ENCODE measurements at regions not wholly inside any gene's neighbourhood (a gene's known extent, or its start where the extent isn't known, plus 50 kb on each side); places are given as distances from the start of the nearest gene placed in this dataset.
"Not testable (repeated sequence)": the region's sequence is repeated elsewhere in the genome, so short reads cannot be mapped to it uniquely, and the experiment has no call there.

DNA sequence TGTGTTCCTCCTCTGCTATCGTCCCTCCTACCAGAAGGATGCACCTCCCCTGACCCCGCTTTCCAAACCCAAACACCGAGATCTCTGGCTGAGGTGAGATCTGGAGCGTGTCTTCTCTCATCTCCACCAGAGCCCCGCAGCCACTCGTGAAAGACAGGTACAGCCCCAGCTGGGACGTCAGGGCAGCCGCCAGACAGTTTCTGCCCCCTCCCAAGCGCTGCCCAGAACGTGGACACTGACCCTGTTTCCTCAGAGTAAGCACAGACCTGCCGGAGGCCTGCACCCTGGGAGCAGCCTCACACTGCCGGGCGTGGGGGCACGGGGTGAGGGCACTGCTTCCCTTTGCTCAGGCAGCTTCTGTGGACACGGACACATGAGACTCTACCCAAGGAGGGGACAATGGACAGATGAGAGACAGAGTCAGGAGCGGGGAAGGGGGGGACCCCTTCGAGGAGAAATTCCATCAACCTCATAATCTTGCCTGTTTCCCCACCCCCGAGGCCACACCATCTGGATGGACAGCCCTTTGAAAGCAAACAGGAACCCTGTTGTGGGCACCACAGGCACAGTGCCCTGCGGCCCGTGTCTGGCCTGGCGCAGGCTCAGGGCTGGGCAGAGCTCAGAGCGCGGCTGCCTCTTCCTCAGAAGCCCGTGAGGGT lies 210.6 kb downstream of the DLL1 start:
- no peak for DNase-seq

DNA sequence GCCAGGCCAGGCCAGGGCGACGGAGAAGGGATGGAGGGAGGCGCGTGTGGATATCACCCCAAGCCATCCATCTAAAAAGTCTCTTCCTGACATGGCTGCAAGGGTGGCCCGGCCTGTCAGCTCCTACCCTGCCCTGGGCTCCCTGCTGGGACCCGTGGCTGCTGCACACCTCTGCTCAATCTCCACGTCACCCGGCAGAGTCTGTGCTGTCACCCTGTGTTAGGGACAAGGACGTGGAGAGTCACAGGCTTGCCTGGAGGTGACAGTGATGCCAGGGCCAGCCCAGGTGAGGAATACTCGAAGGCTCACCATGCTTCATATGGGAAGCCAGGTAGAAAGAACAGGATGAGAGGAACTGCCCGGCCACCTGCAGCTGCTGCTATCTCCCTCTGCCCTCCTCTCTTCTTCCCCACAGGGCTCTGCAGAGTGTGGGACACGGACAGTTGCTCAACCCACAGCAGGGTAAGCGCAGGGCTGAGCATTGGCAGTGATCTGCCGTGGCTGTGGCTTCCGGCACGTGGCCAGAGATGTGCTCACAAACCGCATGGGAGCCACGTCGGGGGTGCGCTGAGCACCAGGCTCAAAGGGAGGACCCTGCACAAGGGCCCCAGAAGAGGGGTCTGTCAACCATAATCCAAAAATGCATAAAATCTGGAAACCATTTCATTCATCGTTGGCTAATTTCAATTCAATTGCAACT lies 214.3 kb downstream of the DLL1 start:
- DNase-seq: no peak

DNA sequence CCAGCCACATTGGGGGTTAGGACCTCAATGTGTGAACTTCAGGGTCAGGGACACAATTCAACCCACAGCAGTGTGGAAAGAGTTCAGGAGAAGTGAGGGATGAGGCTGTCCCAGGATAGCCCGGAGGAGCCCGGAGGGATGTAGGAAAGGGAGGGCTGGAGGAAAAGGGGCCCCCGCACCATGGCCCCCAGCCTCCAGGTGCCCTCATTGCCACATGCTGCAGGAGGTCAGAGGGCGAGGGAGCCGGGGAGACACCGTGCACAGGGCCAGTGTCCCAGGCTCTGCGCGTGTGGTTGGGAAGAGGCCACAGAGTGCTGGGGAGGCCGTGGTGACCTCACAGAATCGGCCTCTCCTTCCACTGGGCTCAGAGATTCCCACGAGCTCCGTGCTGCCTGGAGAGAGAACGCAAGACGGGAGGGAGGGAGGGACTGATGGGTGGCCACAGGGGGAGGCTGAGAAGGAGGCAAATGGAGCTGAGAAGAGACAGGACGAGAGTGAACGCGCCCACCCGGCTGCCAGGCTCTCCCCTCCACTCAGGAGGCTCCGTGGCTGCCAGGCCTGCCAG lies 215.1 kb downstream of the DLL1 start:
- no peak for DNase-seq

DNA sequence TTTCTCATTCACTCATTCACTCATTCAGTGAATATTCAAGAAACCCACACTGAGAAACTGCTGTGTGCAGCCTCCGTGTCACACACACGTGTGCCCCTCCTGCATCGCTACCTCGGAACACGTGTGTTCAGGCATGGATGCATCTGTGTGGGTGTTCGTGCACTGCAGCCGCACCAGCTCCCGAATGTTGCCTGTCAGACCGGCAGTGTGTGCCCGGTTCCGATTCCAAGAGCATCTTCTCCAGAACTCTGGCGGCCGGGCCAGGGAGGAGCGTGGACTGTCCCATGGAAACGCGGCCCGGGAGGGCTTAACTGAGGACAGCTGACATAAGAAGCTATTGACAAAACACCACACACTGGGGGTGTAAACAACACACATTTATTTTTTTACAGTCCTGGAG lies 216.0 kb downstream of the DLL1 start:
- no peak for DNase-seq

DNA sequence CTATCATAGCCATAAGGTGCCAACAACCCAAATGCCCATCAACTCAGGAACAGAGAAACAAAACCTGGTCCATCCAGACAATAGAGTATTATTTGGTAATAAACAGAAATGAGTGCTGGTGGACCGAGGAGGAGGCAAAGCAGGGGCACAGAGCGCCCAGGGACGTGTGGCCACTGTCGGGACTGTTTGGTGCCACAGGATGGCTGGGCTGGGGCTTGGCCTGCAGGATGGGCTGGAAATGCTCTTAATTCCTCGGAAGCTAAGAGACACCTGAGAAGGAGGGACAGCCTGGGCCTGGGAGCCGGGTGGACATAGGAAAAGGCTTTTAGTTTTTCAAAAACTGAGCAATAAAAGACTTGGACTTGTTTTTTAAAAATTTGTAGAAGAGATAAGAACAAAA lies 216.4 kb downstream of the DLL1 start:
- no peak for DNase-seq

DNA sequence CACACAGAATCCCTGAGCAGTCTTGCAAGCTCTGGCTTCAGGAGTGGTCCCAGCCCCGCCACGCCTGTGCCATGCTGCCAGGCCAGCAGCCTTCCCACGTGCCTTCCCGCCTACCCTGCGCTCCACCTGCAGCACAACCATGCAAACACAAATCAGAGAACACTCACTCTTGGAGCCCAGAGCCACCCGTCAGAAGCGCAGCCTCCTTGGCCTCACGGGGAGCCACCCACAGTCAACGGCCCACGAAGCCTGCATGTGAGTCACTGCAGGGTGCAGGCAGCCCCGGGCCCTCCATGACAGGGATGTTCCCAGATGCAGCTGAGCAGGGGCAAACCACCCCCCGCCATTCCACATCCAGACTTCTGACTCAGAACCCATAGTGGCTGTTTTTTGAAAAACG lies 217.0 kb downstream of the DLL1 start:
- no peak for DNase-seq

DNA sequence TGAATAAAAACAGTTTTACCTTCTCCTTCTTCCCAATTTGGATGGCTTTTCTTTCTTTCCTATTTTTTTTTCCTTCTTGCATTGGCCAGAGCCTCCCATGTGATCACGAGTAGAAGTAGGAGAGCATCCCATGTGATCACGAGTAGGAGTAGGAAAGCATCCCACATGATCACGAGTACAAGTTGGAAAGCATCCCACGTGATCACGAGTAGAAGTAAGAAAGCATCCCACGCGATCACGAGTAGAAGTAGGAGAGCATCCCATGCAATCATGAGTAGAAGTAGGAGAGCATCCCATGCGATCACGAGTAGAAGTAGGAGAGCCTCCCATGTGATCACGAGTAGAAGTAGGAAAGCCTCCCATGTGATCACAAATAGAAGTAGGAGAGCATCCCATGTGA lies 218.6 kb downstream of the DLL1 start:
- DNase-seq: no peak

DNA sequence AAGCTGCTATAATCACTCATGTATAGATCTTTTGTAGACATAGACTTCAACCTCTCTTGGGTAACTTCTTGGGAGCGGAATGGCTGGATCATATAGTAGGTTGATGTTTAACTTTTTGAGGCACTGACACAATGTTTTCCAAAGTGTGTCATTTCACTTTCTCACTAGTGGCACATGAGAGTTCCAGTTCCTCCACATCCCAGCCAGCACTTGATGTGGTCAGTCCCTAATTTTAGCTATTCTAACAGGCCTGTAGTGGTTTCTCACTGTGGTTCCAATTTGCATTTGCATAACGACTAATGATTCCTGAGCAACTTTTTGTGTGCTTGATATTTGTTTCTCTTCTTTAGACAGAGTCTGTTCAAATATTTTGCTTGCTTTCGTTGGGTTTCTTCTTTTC lies 221.3 kb downstream of the DLL1 start:
- DNase-seq: no peak

DNA sequence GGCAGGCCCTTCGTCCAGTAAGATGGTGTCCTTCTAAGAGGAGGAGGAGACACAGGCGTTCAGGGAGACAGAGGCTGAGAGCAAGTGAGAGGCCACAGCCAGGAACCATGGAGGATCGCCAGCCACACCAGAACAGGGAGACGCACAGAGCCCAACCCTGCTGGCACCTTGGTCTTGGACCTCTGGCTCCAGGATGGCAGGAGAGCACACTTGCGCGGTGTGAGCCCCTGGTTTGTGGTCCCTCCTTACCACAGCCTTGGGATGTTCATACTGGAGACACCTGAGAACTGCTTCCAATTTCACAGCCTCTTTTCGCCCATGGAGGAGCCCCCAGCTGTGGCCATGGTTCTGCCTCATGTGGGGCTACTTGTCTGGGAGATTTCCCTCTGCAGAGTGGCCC lies 222.4 kb downstream of the DLL1 start:
- peak; percentile 17 for DNase-seq

DNA sequence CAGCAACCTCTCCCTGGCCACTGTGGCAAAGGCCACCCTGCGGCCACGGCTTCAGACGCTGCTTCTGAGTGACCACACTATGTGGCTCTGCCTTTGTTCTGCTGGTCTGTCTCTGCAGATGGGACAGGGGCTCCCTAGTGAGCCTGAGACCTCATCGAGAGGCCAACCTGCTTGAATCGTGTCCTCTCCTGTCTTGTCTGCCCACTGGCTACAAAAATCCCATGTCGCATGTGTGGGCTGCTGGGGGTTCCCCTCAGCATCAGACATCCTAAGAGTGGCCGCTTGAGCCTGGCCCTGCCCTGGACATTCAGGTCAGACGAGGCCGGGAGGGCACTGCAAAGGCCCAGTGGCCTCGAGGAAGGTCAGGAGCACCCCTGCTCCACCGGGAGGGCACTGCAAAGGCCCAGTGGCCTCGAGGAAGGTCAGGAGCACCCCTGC lies 222.9 kb downstream of the DLL1 start:
- DNase-seq: no peak

DNA sequence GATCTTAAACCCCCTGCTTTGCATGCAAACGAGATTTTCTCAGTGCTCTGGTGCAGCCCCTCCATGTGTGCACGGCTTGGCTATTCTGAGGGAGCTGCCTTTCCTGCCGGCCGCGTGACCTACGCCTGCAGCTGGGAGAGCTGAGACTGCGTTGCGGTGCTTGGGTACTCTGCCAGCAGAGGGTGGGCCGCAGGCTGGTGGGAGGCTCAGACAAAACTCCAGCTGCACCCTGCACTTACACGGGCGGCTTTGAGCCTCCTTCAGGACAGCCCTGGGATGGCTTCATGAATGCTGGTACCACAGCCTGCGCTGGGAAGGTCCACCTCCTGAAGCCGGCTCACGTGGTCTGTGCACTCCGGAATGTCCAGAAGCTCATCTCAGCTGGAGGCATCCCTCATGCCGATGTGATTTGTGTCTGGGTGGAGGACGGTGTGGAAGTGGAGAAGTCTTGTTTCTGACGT lies 223.7 kb downstream of the DLL1 start:
- no peak for DNase-seq

DNA sequence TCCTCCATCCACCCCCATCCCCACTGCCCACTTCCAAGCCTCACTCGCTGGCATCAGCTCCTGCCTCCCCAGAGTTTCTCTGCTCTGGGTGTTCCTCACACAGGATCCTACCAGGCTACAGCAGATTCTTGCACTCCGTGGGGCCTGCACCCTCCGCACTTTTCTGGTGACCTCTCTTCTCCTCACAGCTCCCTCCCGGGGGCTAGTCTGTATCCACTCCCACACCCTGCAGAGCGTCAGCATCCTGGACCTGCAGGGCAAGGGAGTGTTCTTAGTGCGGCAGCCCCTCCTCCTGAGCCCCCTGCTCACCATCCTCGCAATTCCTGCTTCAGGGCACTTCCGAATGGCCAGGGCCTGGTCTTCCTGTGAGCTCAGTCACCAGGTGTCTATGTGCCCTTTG lies 224.2 kb downstream of the DLL1 start:
- no peak for DNase-seq

DNA sequence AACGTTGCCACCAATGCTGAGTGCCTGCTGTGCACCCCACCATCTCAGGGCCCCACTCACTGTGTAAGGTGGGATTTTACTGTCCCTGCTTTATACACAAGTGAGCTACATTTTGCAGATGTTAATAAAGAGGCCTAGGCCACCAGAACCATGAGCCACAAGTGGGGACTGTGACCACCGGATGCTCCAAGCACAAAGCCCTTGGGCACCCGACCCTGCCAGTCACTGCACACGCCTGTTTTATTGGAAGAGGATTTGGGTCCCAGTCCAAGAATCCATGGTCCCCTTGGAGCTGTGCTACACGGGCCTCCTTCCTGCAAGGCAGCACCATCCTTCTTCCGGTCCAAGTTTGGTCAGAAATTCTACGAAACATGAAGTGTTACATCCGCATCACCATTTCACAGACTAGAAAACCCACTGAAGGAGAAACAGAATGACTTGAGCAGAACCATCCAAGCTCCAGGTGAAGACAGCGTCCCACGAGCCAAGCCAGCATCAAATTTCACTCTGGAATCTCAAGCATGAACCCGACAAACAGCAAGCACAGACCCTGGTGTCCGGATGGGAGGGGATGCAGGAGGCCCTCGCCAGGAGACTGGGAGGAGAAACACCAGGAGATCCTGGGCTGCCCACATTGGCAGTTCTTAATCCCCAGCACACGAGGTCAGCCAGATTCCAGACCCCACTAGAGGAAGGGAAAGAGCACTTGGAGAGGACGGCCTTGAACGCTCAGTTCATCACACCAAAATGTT lies 226.9 kb downstream of the DLL1 start:
- DNase-seq: peak; percentile 48

DNA sequence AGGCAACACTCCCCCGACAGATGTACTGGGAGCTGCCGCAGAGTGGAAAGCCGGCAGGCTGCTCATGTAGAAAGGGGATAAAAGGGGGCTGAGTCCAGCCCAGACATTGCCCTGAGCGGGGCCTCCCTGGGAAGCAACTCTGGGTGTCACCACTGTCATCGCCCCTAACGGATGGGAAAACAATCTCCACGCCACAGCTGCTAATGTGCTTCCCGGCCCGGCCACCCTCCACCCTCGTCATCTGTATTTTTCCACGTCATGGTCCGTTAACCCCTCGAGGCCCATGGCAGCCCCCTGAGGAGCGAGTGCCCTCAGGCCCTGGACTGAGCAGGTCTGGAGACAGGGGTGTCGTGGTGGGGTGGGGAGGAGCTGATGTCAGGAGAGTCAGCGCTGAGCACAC lies 227.4 kb downstream of the DLL1 start:
- DNase-seq: no peak

DNA sequence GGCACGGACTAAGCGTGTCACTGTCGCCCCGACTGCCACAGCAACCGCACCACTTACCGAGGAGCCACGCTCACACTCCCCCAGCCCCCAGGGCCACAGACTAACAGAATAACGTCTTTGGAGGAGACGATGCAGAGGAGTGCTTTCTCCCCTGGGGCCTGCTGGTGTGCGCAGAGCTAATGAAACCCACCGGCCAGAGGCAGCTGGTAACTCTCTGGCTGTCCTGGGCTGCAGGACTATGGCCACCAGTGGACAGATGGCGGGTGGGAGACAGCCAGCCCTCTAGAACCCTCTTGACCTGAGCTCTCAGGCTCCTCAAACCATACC lies 228.0 kb downstream of the DLL1 start:
- DNase-seq: no peak

DNA sequence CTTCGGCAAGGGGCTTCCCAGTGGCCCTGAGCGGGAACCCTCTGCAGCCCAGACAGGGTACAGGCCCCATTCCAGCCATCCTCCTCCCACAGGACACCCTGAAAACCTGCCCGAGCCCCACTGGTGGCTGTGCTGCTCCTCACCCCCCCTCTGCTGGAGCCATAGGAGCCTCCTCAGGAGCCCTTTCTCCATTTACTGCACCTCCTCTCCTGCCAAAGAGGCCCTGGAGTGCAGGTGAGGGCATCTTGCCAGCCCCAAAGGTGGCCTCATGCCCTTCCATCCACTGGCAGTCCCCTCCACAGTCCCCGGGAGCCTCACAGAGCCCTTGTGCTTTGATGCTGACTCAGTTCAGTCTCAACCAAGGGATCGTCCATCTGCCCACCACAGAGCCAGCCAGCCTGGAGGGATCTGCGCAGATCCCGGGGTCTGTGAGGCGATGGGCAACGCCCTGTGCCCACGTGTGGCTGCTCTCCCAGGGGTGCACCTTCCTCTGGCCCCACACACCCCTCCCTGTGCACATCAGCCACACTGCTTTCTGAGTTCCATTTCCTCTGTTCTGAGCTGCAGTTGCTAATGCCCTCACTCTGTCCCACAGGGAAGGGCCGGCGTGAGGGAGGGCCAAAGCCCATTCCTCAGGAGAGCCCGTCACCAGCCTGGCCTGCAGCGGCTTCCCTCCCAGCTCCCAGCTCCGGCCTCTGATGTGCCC lies 228.5 kb downstream of the DLL1 start:
- no peak for DNase-seq

DNA sequence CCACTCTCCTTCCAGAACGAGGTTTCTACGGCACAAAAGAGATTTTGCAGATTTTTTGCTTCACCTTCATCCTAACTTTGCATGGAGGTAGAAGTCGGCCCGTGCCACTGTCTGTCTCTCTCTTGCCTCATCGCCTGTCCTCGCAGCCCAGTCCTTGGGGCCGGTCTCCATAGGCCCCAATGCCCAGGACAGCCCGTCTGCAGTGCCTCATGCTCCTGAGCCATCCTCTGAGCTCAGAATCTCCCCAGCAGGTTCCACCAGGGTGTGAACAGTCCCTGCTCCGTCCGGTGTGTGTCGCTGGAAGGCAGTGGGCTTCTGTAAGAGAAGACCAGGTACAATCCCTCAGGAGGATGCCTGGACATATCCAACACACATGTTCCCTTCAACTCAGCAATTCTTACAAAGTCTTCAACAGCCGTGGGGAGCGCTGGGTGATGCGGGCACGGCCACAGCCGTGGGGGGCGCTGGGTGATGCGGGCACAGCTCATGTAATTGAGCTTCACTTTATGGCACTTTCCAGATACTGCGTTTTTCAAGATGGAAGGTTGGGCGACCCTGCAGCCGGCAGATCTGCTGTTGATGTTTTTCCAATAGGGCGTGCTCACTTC lies 231.9 kb downstream of the DLL1 start:
- peak; percentile 13 for DNase-seq

DNA sequence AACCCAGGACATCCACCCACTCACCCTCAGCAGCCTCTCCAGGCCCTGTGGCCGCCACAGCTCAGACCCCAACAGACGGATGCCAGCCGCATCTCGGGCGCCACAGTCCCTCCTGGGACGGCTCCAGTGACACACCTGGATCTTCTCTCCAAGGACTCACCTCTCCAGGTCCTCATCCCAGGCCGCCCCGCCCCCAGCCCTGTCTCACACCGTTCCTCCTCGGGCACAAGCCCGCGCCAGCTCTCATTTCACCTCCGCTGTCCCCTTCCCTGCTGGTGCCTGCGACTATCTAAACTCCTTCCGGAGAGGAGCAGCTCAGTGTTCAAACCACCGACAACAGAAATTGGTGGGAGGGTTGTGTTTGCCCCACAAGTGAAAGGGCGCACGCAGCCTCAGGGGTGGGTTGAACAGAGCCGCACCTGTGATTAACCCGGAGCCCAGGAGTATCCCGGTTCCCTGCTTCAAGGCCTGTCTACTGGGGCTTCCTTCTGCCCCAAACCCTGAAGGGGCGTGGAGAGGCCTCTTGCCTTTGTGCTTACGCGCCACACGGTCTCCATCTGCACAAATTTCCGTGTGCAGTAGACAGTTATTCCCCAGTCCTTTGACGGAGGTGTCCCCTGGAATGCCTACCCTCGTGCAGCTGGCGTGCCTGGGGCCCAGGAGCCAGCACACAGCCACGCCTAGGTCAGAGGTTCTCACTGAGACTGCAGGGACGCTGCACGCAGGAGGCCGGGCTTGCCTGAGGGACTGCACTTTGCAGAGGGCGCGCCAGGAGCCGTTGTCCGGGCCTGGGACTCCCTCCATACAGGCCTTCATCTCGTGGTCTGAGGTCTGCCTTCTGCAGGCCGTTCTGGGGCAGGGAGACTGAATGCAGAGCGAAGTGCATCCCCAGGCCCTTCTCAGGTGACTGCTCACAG lies 232.7 kb downstream of the DLL1 start:
- DNase-seq: peak; percentile 10

DNA sequence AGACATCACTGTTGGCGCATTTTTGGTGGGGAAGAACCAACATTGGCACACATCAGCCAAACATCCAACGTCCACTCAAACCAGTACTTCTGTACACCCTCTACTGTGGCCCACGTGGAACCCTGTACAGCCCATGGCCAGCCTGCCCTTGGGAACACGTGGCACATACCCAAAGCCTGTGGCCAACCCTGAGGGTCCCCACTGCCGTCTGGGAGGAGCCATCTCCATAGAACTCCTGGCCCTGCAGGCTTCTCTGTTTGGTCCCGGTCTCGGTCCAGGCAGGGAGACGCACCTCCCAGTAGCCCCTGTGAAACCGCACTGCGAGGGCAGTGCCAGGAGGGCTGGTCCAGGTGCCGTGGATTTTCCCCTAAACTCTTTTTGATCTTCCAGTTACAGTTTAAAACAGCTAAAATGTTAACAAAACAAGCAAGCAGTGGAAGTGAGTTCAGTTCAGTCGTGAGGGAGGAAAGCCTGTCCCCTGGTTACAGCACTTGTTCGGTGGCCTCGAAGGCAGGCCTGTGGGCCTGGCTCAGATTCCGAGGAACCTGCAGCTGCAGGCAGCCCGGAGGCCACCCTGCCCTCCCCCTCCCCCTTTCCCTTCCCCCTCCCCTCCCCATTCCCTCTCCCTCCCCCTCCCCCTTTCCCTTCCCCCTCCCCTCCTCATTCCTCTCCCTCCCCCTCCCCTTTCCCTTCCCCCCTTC lies 233.7 kb downstream of the DLL1 start:
- peak; percentile 7 for DNase-seq

DNA sequence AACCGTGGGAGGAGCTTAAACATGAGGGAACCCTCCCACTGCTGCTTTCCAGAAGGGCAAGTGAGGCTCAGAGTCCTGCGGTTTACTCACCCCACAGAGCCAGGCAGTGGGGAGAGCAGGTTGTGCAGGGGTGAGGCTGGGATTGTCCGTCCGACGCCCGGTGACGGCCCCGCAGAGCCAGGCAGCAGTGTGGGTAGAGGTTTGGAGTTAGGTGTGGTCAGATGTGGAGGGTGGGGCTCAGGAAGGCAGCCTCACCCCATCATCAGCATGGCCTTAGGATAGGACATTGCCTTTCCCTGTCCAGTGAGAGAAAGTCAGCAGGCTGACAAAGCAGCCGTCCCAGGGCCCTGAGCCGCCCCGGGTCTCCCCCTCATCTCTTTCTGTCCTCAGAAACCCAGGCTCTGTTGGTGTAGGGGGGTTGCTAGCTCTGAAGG lies 234.6 kb downstream of the DLL1 start:
- no peak for DNase-seq

DNA sequence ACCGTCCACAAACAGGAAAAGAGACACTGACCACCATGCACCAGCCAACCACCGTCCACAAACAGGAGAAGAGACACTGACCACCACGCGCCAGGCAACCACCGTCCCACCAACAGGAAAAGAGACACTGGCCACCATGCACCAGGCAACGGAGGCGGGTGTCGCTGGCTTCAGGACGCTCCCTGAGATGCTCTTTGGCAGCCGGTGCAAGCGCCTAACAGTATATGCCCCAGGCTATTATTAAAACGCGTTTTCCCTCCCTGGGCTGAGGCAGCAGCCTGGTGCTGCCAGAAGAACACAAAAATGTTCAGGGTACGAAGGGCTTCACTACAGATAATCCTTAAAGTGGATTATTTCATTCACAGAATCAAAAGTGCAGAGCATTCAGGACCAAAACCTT lies 235.1 kb downstream of the DLL1 start:
- not testable (repeated sequence) for DNase-seq

Data from left hindlimb (tissue), 1 donor.